GM19239 (cell line): ENCODE measurements at regions not wholly inside any gene's neighbourhood (a gene's known extent, or its start where the extent isn't known, plus 50 kb on each side); places are given as distances from the start of the nearest gene placed in this dataset.
A peak's percentile ranks its signal among the peaks of the same experiment; 100 is the strongest.
"Not testable (repeated sequence)": the region's sequence is repeated elsewhere in the genome, so short reads cannot be mapped to it uniquely, and the experiment has no call there.

Experiments used
- DNase-seq: peaks from one replicate; pipeline ENCODE4 v3.0.0; 2011; ENCODE audit warnings: low spot score; ENCODE audit not compliant: insufficient read length
- FAIRE-seq: peaks from 2 replicates; lab custom pipeline; 2011; peaks lifted over from hg19 to GRCh38; lab: Jason Lieb, UNC

DNA sequence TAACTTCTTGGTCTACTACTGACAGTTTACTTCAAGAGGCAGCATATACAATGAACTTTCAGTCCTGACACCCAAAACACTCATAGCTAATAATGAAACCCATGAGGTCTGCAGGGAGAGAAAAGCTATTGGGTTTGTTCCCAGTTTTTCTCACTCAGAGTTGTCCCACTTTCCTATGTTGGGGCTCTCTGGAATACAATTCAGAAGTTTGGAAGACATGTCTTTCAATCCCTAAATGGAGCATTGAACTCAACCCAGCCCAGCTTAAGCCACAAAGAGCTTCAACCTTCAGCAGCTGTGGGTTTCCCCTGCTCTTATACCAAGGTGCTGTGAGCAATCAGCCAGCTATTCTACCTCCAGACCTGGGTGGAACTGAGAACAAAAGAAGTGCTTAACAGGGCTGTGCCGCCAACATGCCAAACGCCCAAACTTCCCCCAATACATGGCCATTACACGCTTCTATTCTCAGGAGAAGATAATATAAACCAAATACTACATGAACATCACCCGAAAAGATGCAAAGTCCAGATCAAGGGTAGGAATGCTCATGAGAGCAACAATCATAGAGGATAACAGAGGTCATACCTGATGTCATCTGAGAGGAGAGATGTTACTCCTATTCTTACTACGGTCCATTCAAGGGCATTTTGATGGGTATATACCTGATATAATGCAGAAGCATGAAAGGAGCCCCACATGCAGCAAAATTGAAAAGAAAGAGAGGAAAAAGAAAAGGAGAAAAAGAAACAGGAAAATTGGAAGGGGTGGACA, 131.2 kb upstream of the TGFBR2 start:
- DNase-seq (peak; percentile 1), FAIRE-seq (no peak)

DNA sequence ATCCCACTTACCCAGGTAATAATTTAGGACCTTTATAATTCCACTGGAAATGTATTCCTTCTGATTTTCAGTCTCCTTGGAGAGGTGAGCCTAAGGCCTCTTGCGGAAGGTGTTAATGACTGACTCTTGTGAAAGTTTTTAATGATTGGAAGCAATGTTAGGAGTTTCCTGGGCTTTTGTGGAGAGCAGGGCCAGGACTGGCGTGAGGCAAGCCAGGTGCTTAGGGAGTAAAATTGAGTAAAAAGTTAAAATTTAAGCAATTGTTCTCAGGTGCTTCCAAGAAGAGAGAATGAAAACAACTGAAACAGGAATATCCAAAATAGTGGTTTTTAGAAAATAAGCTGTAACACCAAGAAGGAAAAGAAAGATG, 130.6 kb upstream of the TGFBR2 start:
- no peak for DNase-seq
- FAIRE-seq: no peak

DNA sequence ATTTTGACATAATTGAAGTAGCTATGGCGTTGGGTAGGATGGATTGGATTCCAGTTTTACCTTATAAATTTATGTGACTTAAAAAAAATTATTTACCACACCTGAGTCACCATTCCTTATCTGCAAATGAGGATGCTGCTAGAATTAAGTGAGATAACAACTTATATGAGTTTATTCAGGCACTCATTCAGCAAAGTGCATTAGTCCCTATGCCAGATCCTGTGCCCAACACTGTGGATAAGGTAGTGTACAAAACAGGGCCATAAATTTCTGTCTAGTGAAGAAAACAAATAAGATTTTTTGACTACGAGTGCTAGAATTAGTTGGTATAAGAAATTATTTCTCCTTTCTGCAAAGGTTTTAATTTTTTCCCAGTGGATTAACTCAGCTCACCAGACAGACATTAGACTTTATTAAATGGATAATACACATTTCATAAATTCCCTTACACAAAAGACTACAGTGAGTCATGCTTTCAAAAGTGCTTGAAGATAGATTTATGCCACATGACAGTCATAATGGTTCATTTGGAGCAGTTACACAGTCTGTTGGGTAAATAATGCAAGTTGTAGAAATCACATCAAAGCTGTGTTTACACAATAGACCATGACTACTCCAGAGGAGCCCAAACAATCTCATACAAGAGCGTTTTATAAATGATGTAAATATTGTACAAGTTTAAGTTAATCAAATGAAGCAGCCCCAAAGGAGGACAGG, 129.9 kb upstream of the TGFBR2 start:
- FAIRE-seq (no peak), DNase-seq (no peak)

DNA sequence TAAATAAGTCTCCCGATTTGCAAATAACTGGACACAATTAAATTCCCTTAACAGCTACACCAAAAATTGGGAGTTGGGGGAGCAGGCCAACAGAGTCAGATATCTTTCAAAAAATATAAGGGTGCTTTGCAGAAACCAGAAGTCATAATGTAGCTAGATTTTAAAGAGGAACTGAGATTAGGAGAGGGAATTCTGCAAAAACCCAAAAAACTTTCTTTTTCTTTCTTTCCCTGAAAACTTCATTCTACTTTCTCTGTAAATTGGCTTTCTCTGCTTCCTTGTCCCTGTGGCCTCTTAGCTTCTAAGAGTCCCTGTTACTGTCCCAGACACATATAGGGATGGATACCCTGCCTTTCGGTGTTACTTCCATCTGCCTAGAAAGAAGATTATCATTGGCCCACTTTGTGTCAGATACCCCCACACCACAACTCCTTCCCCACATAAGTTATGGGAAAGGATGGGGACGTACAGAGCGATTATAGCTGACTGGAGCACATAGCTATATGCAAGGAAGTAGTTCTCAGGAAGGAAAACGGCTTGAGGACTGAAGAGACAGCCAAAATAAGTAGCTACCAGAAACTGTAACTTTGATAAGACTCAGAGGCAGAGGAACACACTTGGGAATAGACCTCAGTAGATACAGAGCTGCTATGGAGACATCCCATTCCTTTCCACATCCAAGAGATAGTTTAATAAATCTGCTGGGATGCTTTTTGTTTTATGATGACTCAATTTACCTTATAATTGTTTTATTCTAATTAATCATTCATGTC, 129.1 kb upstream of the TGFBR2 start:
- FAIRE-seq (no peak), DNase-seq (no peak)

DNA sequence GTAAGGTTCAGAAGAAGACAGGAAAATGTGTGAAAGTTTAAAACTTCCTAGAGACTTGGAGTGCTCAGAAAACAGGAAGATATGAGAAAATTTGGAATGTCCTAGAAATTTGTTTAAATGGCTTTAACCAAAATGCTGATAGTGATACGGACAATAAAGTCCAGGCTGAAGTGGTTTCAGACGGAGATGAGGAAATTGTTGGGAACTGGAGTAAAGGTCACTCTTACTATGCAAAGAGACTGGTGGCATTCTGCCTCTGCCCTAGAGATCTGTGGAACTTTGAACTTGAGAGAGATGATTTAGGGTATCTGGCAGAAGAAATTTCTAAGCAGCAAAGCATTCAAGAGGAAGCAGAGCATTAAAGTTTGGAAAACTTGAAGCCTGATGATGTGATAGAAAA, 126.7 kb upstream of the TGFBR2 start:
- DNase-seq, FAIRE-seq: not testable (repeated sequence)

DNA sequence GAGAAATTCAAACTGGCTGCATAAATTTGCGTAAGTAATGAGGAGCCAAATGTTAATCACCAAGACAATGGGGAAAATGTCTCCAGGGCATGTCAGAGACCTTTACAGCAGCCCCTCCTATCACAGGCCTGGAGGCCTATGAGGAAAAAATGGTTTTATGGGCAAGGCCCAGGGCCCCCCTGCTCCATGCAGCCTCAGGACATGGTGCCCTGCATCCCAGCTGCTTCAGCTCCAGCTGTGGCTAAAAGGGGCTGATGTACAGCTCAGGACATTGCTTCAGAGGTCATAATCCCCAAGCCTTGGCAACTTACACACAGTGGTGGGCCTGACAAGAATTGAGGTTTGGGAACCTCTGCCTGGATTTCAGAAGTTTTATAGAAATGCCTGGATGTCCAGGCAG, 126.2 kb upstream of the TGFBR2 start:
- not testable (repeated sequence) for FAIRE-seq, DNase-seq

DNA sequence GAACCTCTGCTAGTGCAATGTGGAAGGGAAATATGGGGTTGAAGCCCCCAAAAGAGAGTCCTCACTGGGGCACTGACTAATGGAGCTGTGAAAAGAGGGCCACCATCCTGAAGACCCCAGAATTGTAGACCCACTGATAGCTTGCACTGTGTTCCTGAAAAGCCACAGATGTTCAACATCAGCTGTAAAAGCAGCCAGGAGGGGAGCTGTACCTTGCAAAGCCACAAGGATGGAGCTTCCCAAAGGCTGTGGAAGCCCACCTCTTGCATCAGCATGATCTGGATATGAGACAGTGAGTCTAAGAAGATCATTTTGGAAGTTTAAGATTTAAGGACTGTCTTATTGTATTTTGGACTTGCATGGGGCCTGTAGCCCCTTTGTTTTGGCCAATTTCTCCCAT, 125.8 kb upstream of the TGFBR2 start:
- DNase-seq (no peak), FAIRE-seq (no peak)

DNA sequence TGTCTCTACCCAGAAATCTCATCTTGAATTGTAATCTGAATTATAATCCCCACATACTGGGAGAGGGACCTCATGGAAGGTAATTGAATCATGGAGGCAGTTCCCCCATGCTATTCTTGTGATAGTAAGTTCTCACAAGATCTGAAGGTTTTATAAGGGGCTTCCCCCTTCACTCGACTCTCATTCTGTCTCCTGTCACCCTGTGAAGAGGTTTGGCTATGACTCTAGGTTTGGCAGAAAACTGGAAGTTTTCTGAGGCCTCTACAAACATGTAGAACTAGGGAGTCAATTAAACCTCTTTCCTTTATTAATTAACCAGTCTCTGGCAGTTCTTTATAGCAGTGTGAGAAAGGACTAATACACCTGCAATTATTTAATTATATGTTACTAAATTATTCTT, 125.2 kb upstream of the TGFBR2 start:
- DNase-seq (no peak), FAIRE-seq (no peak)

DNA sequence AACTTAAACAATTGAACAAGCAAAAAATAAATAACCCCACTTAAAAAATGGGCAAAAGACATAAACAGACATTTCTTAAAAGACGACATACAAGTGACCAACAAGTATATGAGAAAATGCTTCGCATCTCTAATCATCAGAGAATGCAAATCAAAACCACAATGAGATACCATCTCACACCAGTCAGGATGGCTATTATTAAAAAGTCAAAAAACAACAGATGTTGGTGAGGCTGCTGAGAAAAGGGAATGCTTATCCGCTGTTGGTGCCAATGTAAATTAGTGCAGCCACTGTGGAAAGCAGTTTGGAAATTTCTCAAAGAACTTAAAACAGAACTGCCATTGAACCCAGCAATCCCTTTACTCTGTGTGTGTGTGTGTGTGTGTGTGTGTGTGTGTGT, 122.2 kb upstream of the TGFBR2 start:
- not testable (repeated sequence) for FAIRE-seq, DNase-seq

DNA sequence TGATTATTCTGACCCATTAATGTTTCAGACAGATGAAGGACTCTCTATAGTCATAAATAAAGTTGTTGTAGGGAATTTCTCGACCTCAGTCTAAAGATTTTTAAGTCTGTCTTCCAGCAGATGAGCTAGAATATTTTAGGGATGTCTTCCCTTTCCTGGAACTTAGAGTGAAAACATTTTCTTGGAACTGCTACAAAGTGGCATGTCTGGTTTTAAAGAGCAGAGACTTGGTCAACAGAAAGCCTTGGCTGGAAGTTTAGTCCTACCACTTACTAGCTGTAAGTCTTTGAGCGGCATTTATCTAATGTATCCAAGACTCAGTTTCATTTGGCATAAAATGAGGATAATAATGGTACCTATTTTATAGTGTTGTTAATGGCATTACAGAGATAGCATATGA, 120.0 kb upstream of the TGFBR2 start:
- no peak for FAIRE-seq
- DNase-seq: no peak

DNA sequence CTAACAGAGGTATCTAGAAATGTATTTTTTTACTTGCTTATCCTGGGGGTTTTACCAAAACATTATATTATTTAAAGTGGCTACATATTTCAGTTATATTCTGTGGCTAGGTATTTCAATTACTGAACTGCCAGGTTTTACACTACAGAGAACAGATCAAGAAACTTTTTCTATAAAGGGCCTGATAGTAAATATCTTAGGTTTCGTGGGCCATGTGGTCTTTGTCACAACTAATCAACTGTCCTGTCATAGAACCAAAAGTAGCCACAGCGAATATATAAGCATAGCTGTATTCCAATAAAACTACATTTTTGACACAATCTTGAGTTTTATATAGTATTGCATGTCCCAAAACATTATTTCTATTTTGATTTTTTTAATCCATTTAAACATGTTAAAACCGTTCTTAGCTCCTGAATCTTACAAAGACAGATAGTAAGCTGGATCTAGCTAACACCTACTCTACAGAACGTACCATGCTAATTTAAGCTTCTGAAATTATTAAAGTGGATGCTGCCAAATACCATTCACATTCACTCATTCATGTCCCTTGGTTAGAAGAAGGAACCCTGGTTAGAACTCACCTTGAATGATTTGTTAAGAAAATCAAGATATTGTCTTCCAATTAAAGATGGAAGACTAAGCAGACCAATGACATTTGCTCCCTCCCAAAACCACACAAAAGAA, 118.2 kb upstream of the TGFBR2 start:
- DNase-seq (no peak), FAIRE-seq (no peak)

DNA sequence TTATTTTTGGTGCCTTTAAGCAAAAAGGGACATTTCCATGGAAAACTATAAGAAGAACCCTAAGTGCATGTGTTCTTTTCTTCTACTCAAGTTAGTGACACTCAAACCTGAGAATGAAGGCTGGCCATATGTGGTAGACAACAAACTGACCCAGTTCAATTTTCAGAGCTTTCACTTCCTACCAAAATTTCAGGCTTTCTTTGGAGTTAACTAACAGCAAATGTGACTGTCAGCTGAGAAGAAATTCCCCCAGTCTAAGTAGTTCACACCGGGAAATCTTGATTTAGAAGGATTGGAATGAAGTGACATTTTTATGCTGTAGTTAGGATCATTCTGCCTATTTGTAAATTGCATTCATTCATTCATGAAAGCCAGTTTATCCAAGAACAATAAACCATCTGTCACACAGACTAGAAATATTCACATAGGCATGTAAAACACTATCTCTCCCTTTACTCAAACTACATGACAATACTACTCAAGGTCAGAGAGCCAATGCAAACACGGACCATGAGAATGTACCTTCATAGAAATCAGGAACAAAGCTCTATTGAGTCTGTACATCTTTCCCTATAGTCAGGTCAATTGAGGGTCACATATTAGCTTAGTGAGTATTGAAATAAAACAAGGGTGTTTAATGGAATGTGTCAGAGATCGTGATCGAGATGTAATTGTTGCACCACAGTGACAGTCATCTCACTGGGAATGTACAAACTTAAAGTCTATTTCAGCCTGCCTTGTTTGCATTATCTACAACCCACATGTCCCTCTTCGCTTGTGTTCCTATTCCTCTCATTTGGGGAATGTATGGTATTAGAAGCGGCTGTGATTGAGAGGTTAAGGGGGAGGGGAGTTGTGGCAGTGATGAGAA, 113.8 kb upstream of the TGFBR2 start:
- DNase-seq (no peak), FAIRE-seq (no peak)

DNA sequence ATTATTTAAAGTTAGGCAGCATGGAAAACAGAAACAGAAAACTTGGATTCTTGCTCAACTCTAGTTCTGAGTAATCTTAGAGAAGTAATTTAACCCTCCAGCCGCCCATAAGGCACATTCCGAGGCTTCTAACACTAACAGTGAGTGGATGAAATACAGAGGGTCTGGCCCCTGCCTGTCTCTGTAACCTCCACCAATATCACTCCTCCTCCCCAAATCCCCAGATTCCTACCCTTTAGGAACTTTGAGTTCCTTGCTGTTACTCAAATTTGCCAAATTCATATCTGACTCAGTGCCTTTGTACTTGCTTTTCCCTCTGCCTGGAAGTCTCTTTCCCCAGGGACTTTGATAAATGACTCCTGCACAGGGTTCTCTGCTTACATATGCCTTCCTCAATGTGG, 112.5 kb upstream of the TGFBR2 start:
- DNase-seq (no peak), FAIRE-seq (no peak)

DNA sequence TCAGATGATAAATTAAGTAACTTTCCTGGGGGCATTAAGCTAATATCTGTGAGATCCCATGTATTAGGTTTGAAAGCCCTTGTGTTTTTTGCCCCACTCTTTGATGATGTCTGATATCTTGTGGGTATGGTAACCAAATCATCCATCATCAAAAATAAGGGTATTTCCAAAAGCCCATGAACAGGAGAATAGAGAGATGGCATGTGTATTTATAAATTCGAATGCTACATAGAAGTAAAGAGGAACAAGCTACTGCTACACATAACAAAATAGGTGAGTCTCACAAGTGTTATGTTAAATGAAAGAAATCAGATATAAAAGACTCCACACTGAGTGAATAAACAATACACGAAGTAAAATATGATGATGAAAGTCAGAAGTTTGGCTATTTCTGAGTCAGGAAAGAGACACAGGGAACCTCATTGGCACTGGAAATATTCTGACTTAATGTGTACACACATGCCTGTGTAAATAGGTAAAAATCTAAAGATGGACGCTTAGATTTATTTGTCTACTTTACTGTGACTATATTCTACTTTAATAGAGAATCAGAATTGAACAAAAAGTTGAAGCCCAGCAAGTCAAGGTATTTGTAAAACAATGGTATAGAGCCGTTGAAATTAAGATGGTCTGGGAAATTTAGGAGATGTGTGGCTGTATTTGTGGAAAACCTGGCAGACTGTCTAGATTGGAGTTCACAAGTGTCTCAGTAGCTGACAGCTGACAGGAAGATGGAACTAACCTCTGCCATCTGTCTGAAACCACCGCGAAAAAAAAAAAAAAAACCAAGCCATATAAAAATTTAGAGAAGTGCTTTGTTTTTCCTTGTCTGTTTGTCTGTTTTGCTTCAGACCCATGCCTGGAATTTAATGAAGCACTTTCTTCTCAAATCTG, 111.0 kb upstream of the TGFBR2 start:
- no peak for DNase-seq
- no peak for FAIRE-seq

DNA sequence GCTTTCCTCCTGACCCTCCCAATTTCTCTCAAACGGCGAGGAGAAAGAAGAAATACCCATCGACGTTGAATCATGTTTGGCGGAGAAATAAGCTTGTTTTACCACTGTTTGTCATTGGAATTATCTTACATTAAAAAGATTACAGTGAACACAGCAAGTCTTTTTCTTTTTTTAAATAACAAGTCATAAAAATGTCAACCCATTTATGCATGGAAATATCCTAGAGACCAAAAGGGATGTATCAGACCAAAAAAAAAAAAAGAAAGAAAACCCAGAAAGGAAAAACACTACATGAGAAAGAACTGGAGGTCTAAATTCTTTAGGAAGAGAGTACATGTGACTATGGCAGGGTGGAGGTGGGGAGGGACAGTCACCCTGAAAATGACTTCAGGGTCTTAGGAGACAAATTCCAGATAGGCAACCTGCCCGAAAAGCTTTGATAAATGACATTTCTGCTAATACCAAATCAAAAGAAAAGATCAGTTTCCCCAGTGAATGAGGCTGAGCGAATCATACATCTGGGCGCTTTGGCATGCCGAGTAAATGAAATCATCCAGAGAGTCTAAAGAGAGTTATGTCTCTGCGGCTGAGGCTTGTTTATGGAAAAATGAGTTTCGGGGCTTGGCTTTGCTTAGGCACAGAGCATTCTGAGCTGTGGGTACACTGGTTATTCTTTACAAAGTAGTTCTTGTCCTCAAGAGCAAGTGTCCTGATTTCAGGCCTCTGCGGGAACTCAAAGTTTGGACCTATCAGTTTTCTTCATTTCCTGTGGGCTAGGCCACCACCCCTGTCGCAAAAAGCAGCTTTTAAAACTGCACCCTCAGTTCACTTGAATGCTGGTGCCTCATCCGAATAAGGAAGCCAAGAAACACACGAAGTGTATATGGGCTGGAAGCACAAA, 110.1 kb upstream of the TGFBR2 start:
- FAIRE-seq: no peak

DNA sequence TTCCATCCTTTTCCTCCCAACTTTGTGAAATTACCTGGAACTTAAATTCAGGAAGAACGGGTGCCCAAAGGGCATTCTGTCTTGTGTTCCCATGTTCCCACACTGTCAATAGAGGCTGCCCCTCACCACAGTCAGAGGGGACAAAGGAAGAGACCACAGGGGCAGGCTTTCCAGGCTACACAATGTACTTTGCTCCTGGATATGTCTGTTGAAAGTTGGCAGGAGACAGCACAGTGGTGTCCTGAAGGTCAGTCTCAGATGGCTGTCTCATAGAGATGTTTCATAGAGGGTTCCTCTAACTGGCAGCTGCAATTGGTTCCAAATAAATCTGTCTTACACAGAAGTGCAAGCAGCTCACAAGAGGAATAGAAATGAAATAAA, 107.8 kb upstream of the TGFBR2 start:
- FAIRE-seq: no peak
- DNase-seq: no peak

More for the DNA sequence above, 110.1 kb upstream of the TGFBR2 start:
- DNase-seq: no peak

DNA sequence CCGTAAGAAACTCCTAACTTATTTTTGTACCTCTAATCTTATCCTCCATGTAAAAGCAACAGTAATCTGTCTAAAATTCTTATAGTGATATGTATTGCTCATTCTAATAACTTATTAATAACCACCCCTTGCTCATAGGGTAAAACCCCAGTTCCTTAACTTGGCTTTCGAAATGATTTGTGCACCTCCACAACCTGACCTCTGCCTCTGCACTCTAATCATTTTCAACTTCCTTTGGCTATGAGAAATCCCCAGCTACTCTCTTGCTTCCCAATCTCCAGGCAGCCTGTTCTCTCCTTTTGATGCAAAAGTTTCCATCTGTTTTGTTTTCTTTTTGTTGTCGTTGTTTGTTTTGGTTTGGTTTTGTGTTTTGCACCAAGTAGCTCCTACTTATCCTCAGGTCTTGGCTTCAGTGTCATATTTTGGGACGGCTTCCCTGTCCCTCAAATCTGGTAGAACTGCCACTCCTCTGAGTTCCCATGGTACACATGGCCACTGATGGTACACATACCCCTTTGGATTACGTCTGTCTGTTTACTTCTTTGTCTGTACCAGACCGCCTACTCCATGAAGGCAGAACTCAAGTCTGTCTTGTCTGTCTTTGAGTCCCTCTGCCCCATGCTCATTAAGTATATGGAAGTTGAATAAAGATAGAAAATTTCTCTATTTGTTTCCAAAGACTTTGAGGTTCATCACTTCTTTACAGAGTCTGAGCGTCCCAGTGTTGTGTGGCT, 105.6 kb upstream of the TGFBR2 start:
- DNase-seq (peak; percentile 14), FAIRE-seq (no peak)
